ENCODE measurements at regions not wholly inside any gene's neighbourhood (a gene's known extent, or its start where the extent isn't known, plus 50 kb on each side); places are given as distances from the start of the nearest gene placed in this dataset.

DNA sequence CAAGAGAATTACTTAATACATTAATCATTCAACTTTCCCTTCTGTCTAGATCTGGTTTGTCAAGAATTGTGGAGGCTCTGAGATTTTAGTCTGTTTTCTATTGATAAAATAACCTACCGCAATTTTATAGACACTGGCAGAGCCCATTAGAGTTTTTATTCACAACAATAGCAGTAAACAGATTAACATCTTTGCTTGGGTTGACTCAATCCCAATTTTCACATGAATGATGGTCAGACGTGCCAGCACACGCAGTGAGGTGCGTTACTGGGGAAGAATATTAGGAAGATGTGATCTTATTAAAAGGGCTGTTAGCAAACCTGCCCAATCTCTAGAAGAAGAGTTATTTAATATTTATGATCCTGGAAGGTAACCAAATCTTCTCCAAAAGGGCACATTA, 736.6 kb downstream of the MRPL39 start:
- H3K23me2 ChIP-seq (ENCODE audit: low read depth, low read length): no peaks in the 10 kb centered on the region
- H4K5ac ChIP-seq (ENCODE audit: insufficient read length, low read depth, low read length): no peak overlapping the region
- POLR2A ChIA-PET (ENCODE audit: partially characterized antibody): no interaction called here
- H3K56ac ChIP-seq (replicated peaks; ENCODE audit: insufficient read length, low read depth, low read length): no peak overlapping the region
- H3K36me3 ChIP-seq (ENCODE audit: control insufficient read depth in 2 of 4, insufficient read depth in 4 of 4, low read length in 3 of 4): no peaks in the 10 kb centered on the region
- H2AK5ac ChIP-seq (ENCODE audit: low read depth, low read length): no peak overlapping the region
- H2BK15ac ChIP-seq (ENCODE audit: low read length): no peak overlapping the region
- H3K4me2 ChIP-seq (ENCODE audit: insufficient read depth in 1 of 2, low read depth in 2 of 2, low read length in 2 of 2): no peak overlapping the region
- no peaks in the 10 kb centered on the region for H3K79me1 ChIP-seq (ENCODE audit: low read depth, low read length)
- H3K18ac ChIP-seq (ENCODE audit: extremely low read depth, low read length): no peak overlapping the region
- H3K4me3 ChIP-seq (ENCODE audit: extremely low read depth in 1 of 4, insufficient read depth in 2 of 4, low read depth in 3 of 4, low read length in 4 of 4): no peak overlapping the region
- H3K79me2 ChIP-seq (ENCODE audit: control insufficient read depth in 1 of 2, insufficient read depth in 2 of 2, low read length in 2 of 2): no peaks in the 10 kb centered on the region
- no peak overlapping the region for H3K27ac ChIP-seq (ENCODE audit: low read depth, low read length)
- WGBS, 2 experiments (ENCODE audit: extremely low coverage in 1 of 2, insufficient coverage in 1 of 2, insufficient read length in 1 of 2, insufficient replicate concordance in 2 of 2, low coverage in 1 of 2, low lambda C conversion rate in 2 of 2, missing lambda C conversion rate in 1 of 2): 94% methylated on average over 4 of the region's 4 CpGs; no CpG with 5 or more reads in 1 of the 2 experiments
- no peak overlapping the region for H4K91ac ChIP-seq (replicated peaks; ENCODE audit: insufficient read length, low read length)
- no peak overlapping the region for H4K8ac ChIP-seq (ENCODE audit: extremely low read depth, insufficient read depth, low read length)
- no peak overlapping the region for H2BK12ac ChIP-seq (ENCODE audit: low read depth, low read length)
- no peak overlapping the region for H2BK20ac ChIP-seq (ENCODE audit: low read length)
- H3K9me3 ChIP-seq (ENCODE audit: insufficient read depth in 2 of 2, low read depth in 1 of 2, low read length in 1 of 2): peaks cover 0 to 3% of the 10 kb centered on the region in 2 experiments; a peak in 1 of 4 replicates
- H2BK120ac ChIP-seq (replicated peaks; ENCODE audit: low read depth, low read length): no peak overlapping the region
- no peak overlapping the region for H3K9ac ChIP-seq (replicated peaks in 1 of 4; ENCODE audit: extremely low read depth in 1 of 4, low read depth in 3 of 4, low read length in 3 of 4)
- no peak for DNase-seq (ENCODE audit: low read depth in 1 of 2, low spot score in 2 of 2)
- H3K14ac ChIP-seq (ENCODE audit: insufficient read length): no peak overlapping the region
- no peak overlapping the region for H2AFZ ChIP-seq (ENCODE audit: low read length)
- H2BK5ac ChIP-seq (ENCODE audit: low read depth, low read length): no peak overlapping the region
- no peak overlapping the region for H3K4ac ChIP-seq (replicated peaks; ENCODE audit: insufficient read length, low read depth, low read length)
- H3K23ac ChIP-seq (ENCODE audit: insufficient read length): no peak overlapping the region
- no peak for FAIRE-seq
- H3K27me3 ChIP-seq (replicated peaks in 1 of 4; ENCODE audit: control insufficient read depth in 3 of 4, extremely low read depth in 1 of 4, insufficient read depth in 3 of 4, low read length in 3 of 4): no peaks in the 10 kb centered on the region
- no peaks in the 10 kb centered on the region for H4K20me1 ChIP-seq (replicated peaks in 1 of 2; ENCODE audit: control insufficient read depth in 1 of 2, insufficient read depth in 2 of 2, low read length in 2 of 2)
- H3K4me1 ChIP-seq (replicated peaks in 1 of 4; ENCODE audit: control insufficient read depth in 3 of 4, insufficient read depth in 4 of 4, low read length in 3 of 4): no peaks in the 10 kb centered on the region
- CTCF ChIA-PET (ENCODE audit: partially characterized antibody): no interaction called here
- TF ChIP-seq CBX5 (IDR thresholded peaks at IDR 0.05; ENCODE audit: low read depth, low read length): no peak
- TF ChIP-seq TBP (IDR thresholded peaks at IDR 0.05; ENCODE audit: low read depth, low read length): no peak
- no peak for TF ChIP-seq ASH2L (IDR thresholded peaks at IDR 0.05; ENCODE audit: low read length)
- TF ChIP-seq ZNF274 (IDR thresholded peaks at IDR 0.05; ENCODE audit: borderline replicate concordance, extremely low read depth, low read length): no peak
- TF ChIP-seq SIRT6 (IDR thresholded peaks at IDR 0.05; ENCODE audit: low read length): no peak
- TF ChIP-seq SIX5 (IDR thresholded peaks at IDR 0.05; ENCODE audit: low read depth, low read length): no peak
- TF ChIP-seq, protein P1, sequence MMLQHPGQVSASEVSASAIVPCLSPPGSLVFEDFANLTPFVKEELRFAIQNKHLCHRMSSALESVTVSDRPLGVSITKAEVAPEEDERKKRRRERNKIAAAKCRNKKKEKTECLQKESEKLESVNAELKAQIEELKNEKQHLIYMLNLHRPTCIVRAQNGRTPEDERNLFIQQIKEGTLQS (IDR thresholded peaks at IDR 0.05; ENCODE audit: insufficient read depth, low read depth, low read length): no peak
- TF ChIP-seq CTCF (IDR thresholded peaks at IDR 0.05; ENCODE audit: control extremely low read depth in 1 of 3, insufficient read depth in 1 of 3, low read depth in 1 of 3, low read length in 3 of 3): no peak
- TF ChIP-seq BRCA1 (IDR thresholded peaks at IDR 0.05; ENCODE audit: low read depth, low read length): no peak
- TF ChIP-seq EGR1 (IDR thresholded peaks at IDR 0.05; ENCODE audit: borderline replicate concordance, low read depth, low read length): no peak
- TF ChIP-seq RAD21 (IDR thresholded peaks at IDR 0.05 in 1 of 2, conservative IDR thresholded peaks at IDR 0.05 in 1 of 2; ENCODE audit: low read depth in 2 of 2, low read length in 2 of 2): no peak
- no peak for TF ChIP-seq TAF1 (IDR thresholded peaks at IDR 0.05; ENCODE audit: low read depth, low read length)
- no peak for TF ChIP-seq TCF12 (IDR thresholded peaks at IDR 0.05; ENCODE audit: low read depth, low read length)
